HG02870 (cell line): ENCODE measurements at regions not wholly inside any gene's neighbourhood (a gene's known extent, or its start where the extent isn't known, plus 50 kb on each side); places are given as distances from the start of the nearest gene placed in this dataset.
A peak's percentile ranks its signal among the peaks of the same experiment; 100 is the strongest.

Experiments used
- ATAC-seq: cut with Tn5 transposase; IDR thresholded peaks from one replicate; pipeline ENCODE4 v1.9.1; 2021; ENCODE audit warnings: mild to moderate bottlenecking, moderate library complexity; ENCODE audit not compliant: unreplicated experiment

DNA sequence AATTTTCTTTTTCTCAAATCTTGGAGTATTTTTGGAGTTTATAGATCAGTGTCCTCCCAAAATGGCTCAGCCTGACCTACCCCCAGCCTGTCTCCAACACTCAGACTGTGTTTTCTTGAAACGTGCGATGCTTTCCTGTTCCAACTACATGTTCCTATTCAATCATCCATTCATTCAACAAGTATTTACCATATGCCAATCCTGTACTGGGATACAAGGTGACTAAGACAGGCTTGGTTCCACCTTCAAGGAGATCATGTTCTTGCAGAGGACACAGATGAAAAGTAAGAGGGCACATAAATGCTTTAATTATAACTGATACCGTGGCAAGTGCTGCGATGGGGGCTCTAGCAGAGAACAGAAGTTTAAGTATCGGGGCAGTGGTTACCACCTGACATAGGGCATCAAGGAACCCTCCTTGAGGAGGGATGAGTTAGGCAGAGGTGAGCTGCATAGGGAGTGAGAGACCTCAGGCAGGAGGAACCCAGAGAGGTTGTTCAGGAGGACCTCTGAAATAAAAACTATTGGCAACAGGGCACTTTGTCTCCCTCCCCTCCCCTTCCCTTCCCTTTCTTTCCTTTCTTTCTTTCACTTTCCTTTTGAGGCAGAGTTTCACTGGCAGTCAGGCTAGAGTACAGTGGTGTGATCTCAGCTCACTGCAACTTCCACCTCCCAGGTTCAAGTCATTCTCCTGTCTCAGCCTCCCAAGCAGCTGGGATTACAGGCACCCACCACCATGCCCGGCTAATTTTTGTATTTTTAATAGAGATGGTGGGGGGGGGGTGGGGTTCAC lies 469.0 kb downstream of the EPHA4 start:
- ATAC-seq, result peak; percentile 51

DNA sequence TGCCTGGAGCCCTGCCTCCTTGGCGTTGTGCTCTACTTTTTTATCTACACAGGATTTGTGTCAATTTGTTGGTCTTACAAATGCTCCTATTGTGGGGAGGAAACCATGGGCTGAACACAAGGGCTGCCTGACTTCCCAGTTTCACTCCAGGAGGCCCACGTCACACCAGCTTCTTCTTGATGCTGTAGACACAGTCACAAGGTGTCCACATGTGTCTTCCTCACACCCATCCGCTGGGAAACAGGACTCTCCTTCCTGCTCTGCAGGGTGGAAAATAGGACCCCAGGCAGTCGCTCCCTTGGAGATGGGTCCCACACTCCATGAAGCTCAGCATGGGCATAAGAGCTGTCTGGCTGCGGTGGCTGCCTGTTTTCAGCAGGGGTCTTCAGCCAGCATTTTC lies 468.2 kb downstream of the EPHA4 start:
- ATAC-seq, result no peak

DNA sequence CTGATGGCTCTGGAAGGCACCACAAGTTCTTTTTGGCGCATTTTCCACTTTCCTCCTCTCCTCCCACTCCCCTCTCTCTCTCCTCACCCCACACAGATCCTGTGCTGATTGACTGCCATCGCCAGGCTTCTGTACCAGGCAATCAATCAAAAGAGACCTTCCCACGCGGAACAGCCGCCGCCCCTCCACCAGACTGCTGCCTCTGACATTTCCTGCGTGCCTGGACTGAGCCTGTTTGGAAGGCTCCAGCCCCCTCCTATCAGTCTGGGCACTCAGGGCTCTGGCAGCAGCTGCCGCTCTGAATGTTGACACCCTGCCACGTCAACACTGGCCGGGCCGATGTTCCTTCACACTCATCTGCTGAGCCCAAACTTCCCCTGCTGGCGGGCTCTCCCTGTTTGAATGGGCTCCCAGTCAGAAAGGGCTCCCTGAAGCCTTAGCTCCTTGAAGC lies 467.7 kb downstream of the EPHA4 start:
- ATAC-seq, result peak; percentile 70

DNA sequence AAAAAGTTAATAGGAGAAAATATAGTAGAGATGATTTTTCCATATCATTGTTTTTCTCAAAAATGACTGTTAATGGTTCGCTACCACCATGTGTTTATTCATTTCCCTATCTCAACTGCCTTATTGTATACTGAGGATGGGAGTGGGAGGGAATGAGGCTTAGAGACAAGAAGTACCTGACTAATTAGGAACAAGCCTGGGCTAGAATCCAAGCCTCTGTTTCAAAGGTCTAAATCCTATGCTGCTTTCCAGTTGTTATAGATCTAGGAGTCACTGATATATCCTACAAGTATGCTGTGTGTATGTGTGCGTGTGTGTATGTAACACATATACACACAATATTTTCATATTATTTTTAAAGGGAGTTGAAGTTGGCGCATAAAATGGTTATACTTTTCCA lies 465.9 kb downstream of the EPHA4 start:
- no peak for ATAC-seq

- ATAC-seq, result no peak
These were observed 464.7 kb downstream of the EPHA4 start for GRCh38 chr2:221107424-221107823.

DNA sequence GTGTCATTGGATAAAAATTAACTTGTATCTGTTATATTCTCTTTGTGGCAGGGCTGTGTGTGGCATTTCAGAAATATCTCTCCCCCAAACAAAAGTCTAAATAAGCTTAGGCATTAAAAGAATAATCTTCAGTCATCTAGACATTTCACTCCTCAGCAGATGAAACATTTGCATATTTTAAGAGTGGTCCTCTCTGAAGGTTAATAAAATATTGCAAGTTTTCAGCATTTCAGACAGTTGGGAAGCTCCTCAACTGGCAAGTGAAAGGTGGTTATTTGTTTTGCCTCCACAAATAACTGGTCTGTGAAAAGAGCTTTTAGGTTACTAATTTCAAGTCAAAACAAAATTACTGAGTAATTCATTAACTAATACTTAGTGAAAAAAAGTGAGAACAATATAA lies 462.6 kb downstream of the EPHA4 start:
- ATAC-seq, result no peak

DNA sequence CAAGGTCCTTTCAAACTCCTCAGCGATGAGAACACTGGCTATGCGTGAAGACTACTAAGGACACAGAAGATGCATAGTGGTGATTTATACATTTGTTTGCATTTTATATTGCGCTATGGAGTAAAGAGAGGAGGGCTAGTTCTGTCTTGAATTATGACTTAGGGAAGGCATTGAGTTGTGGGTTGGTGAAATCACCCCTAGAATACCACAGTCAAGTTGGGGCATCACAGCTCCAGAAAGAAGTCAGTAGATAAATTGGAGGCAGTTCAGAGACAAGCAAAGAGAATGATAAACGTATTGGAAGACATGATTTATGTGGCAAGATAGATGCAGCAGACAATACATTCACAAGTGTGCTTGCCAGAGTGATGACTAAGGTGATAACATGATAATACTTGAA lies 460.4 kb downstream of the EPHA4 start:
- ATAC-seq, result no peak

GRCh38 chr2:221112744-221113143 lies 459.4 kb downstream of the EPHA4 start:
- ATAC-seq, result no peak

DNA sequence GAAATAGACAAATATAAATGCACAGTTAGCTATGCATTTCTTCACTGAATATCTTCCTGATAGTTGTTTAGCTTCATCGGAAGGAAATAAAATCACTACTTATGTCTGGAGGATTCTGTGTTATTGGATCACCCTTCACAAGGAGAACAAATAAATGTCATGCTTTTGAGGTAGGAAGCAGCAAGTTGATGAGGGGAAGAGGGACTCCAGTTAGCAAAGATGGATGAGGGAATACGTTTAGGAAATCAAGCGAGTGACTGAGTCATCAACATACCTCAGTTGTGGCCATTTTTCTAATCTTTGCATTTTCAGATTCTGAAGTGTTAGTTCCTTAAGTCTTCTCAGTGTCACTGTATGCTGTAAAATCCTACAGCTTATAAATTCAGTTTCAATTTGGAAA lies 456.2 kb downstream of the EPHA4 start:
- no peak for ATAC-seq

DNA sequence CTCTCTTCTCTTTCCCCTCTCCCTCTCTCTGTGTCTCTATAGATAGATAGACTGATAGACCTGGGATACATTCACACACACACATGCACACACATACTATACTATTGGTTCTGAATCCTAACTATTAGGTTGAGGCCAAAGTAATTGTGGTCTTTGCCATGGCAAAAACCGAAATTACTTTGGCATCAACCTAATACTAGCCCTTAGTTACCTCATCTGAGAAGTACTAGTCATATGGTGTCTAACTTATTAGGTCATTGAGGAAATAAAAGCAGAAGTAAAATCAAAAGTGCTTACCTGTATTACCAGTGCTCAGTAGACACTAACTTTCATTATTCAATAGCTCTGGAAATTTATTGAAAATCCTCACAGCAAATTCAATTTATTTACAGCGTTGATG lies 451.5 kb downstream of the EPHA4 start:
- ATAC-seq, result peak; percentile 84

GRCh38 chr2:221123396-221123795 lies 448.7 kb downstream of the EPHA4 start:
- ATAC-seq, result no peak

- no peak for ATAC-seq
These were observed 447.4 kb downstream of the EPHA4 start for GRCh38 chr2:221124532-221125240.

GRCh38 chr2:221125691-221126090 lies 446.4 kb downstream of the EPHA4 start:
- ATAC-seq, result no peak

DNA sequence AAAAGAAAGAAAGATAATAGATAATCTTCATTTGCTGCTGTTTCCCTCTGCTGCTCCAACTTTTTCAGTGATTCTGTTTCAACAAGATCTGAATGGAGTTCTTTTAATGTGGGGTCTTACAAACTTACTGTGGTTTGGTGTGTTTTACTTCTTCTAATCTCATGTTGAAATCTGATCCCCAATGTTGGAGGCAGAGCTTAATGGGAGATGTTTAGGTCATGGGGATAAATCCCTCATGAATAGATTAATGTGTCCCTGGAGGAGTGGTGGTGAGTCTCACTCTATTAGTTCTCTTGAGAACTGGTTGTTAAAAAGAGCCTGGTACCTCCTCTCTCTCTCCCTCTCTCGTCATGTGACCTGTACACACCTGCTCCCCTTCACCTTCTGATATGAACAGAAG lies 442.4 kb downstream of the EPHA4 start:
- no peak for ATAC-seq

DNA sequence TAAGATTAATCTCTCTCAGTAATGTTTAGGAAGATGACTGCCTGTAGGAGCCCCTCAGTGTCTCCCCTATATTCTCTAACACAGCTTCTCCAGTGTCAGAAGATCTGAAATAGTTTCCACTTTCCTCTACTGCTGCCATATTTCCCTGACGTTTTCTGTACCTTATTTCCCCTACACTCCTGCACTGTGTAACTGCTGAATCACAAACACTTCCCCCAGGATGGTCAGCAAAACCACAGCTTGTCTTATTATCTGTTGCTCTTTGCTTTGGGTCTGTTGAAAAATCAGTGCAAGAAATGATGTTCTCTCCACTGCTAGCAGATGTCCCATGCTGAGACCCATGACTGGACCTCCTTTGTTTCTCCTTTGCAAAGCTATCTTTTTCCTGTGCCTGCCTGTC lies 441.7 kb downstream of the EPHA4 start:
- ATAC-seq, result no peak

DNA sequence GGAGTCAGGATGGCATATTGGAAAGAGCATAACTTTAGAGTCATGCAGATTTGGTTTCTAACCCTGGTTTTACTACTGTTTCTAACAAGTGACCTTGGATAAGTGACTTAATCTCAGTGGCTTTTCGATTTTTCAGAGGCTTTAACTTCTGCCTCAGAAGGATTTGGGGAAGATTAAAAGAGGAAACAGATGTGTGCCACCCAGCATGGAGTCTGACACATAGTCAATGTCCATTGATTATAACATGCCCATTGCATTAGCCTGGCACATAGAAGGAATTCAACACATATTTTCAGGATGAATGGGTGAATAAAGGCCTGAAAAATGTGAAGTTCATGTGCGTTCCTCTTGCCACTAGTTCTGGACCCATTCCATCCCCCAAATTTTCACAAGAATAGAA lies 438.2 kb downstream of the EPHA4 start:
- no peak for ATAC-seq

DNA sequence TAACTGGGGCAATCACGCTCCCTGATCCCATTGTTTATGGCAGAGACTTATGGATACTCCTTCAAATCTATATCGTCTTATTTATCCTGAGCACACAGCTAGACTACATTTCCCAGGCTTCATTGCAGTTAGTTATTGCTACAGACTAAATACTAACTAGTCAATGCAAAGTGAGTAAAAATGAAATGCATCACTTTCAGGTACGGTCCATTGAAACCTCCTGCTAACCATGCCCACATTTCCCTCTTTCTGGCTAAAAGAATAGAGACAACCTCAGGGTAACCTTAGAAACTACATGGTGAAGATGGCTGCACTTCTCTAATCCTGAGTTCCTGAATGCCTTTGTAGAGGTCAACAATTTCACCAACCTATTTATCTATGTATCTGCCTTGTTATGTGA lies 437.4 kb downstream of the EPHA4 start:
- no peak for ATAC-seq

- ATAC-seq, result no peak
These were observed 436.4 kb downstream of the EPHA4 start for GRCh38 chr2:221135699-221136098.

DNA sequence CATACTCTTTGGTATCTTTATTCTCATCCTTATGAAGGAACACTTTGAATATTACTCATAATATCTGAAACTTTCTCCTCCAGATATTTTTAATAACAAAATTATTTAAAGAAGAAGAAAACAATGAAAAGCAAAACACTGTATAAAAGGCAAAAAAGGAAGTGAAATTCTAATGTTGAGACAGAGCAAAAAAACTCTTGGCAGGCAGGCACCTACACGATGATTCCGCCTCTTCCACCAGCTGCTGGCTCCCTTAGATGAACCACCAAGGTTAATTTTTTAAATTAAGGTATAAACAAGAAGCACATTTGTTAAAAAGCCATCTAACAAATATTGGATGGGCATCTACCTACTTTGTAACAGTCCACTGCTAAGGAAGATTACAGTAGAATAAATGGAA lies 434.7 kb downstream of the EPHA4 start:
- no peak for ATAC-seq

DNA sequence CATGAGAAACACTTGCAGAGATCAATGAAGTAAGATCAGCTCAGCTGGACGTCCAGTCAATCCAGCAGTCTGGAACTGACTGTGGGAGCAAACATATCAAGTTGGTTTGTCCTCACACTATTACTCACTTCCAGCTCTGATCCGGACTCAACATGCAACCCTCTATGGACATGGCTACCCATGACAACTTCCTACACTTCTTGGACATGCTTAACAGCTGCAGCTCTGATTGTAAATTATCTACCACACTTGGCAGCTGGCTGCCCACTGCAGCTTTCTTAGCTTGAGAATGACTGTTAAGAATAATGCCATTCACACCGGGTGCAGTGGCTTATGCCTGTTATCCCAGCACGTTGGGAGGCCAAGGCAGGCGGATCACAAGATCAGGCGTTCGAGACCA lies 429.8 kb downstream of the EPHA4 start:
- ATAC-seq, result no peak

DNA sequence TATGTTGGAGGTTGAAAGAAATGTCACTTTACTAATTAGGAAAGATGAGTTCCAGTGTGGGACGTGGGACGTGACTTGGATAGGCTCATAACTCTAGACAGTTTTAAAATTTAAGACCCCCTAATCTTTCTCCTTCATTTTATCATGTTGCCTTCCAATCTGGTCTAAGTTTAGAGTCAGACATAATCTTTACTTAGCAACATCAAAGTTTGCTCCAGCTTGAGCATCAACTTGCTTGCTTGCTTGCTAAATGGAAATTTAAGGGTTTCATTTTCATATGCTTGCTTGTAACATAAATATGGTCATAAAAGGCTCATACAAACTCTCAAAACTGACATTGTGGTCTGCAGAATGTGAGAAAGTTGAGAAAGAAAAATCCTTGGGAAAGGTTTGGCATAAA lies 428.9 kb downstream of the EPHA4 start:
- no peak for ATAC-seq

- no peak for ATAC-seq
These were observed 427.2 kb downstream of the EPHA4 start for GRCh38 chr2:221144909-221145308.
